ENCODE measurements at regions not wholly inside any gene's neighbourhood (a gene's known extent, or its start where the extent isn't known, plus 50 kb on each side); places are given as distances from the start of the nearest gene placed in this dataset.

DNA sequence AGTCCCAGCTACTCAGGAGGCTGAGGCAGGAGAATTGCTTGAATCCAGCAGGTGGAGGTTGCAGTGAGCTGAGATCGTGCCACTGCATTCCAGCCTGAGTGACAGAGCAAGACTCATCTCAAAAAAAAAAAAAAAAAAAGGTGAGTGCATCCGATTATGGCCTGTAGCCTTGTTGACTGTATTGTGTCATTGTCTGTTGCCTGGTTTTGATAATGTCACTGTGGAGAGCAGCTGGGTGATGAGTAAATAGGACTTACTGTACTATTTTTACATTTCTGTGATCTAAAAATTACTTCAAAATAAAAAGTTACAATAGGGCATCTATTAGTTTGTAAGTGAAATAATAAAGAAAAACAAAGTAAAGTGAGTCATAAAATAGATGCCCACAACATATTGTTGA, 134.1 kb upstream of the SALL4 start:
- Histone ChIP-seq H4K20me1 (ENCODE audit: insufficient read depth, low read length) (no peaks in the 10 kb centered on the region), H3K4me3 (replicated peaks in 1 of 3; ENCODE audit: low read depth in 2 of 3, low read length in 3 of 3) (no peak overlapping the region), H3K4me2 (replicated peaks; ENCODE audit: extremely low read depth, low read length, poor library complexity, severe bottlenecking) (no peak overlapping the region), H2AFZ (ENCODE audit: insufficient read depth, low read depth, low read length, poor library complexity, severe bottlenecking) (no peak overlapping the region), H3K9ac (ENCODE audit: insufficient read depth, low read length, poor library complexity, severe bottlenecking) (no peak overlapping the region), H3K4me1 (ENCODE audit: control insufficient read depth in 1 of 2, insufficient read depth in 2 of 2, low read length in 2 of 2) (no peaks in the 10 kb centered on the region), H3K79me2 (ENCODE audit: insufficient read depth, low read length) (no peaks in the 10 kb centered on the region), H3K27ac (ENCODE audit: low read depth in 1 of 2, low read length in 2 of 2) (no peak overlapping the region), H3K27me3 (ENCODE audit: control insufficient read depth in 2 of 2, insufficient read depth in 2 of 2, low read length in 2 of 2) (no peaks in the 10 kb centered on the region), H3K36me3 (replicated peaks in 1 of 2; ENCODE audit: control insufficient read depth in 1 of 2, insufficient read depth in 2 of 2, low read length in 2 of 2) (no peaks in the 10 kb centered on the region), H3K9me3 (replicated peaks in 1 of 2; ENCODE audit: control insufficient read depth in 1 of 2, insufficient read depth in 1 of 2, low read length in 2 of 2) (no peaks in the 10 kb centered on the region)
- no peak overlapping the region for H3K27ac Mint-ChIP-seq
- intact Hi-C loops (cut with micrococcal nuclease) = no loop called here
- no peak for TF ChIP-seq CTCF (IDR thresholded peaks at IDR 0.05)
- H3K36me3 Mint-ChIP-seq = no peaks in the 10 kb centered on the region
- peaks cover 0 to 3% (median 0%) of the 10 kb centered on the region in 7 donors for H3K9me3 Mint-ChIP-seq
- no peak overlapping the region for H3K4me3 Mint-ChIP-seq
- no peaks in the 10 kb centered on the region for H3K4me1 Mint-ChIP-seq
- H3K27me3 Mint-ChIP-seq (ENCODE audit: low read depth in 3 of 3) = peaks cover 0 to 2% (median 1%) of the 10 kb centered on the region in 3 donors
- WGBS (ENCODE audit: insufficient coverage) = no CpG with 5 or more reads among the region's 2 CpGs
- no peak for DNase-seq

- Histone ChIP-seq H4K20me1 (ENCODE audit: insufficient read depth, low read length) (no peaks in the 10 kb centered on the region), H3K27me3 (ENCODE audit: control insufficient read depth in 2 of 2, insufficient read depth in 2 of 2, low read length in 2 of 2) (no peaks in the 10 kb centered on the region), H3K9ac (ENCODE audit: insufficient read depth, low read length, poor library complexity, severe bottlenecking) (no peak overlapping the region), H3K36me3 (replicated peaks in 1 of 2; ENCODE audit: control insufficient read depth in 1 of 2, insufficient read depth in 2 of 2, low read length in 2 of 2) (no peaks in the 10 kb centered on the region), H3K4me3 (replicated peaks in 1 of 3; ENCODE audit: low read depth in 2 of 3, low read length in 3 of 3) (no peak overlapping the region), H3K9me3 (replicated peaks in 1 of 2; ENCODE audit: control insufficient read depth in 1 of 2, insufficient read depth in 1 of 2, low read length in 2 of 2) (no peaks in the 10 kb centered on the region), H3K4me1 (ENCODE audit: control insufficient read depth in 1 of 2, insufficient read depth in 2 of 2, low read length in 2 of 2) (no peaks in the 10 kb centered on the region), H2AFZ (ENCODE audit: insufficient read depth, low read depth, low read length, poor library complexity, severe bottlenecking) (no peak overlapping the region), H3K4me2 (replicated peaks; ENCODE audit: extremely low read depth, low read length, poor library complexity, severe bottlenecking) (no peak overlapping the region), H3K79me2 (ENCODE audit: insufficient read depth, low read length) (no peaks in the 10 kb centered on the region), H3K27ac (ENCODE audit: low read depth in 1 of 2, low read length in 2 of 2) (no peak overlapping the region)
- Mint-ChIP-seq H3K9me3 (peaks cover 0 to 1% (median 0%) of the 10 kb centered on the region in 7 donors), H3K27ac (no peak overlapping the region), H3K27me3 (ENCODE audit: low read depth in 3 of 3) (peaks cover 0 to 2% (median under 1%) of the 10 kb centered on the region in 3 donors), H3K4me3 (no peak overlapping the region), H3K36me3 (no peaks in the 10 kb centered on the region), H3K4me1 (no peaks in the 10 kb centered on the region)
- 95% methylated on average over 3 of the region's 4 CpGs for WGBS (ENCODE audit: insufficient coverage)
- TF ChIP-seq CTCF (IDR thresholded peaks at IDR 0.05) = no peak
- no peak for DNase-seq
- intact Hi-C loops (cut with micrococcal nuclease) = no loop called here
These were observed 132.7 kb upstream of the SALL4 start for GRCh38 chr20:51935003-51935358.
